CD14-positive monocyte (primary cell): ENCODE measurements at regions not wholly inside any gene's neighbourhood (a gene's known extent, or its start where the extent isn't known, plus 50 kb on each side); places are given as distances from the start of the nearest gene placed in this dataset.

Experiments
- DNase-seq, 3 donors: peaks; one replicate each; pipeline ENCODE4 v3.0.0-alpha.2; 2011 to 2022
- H2AFZ ChIP-seq: 2 replicates; pipeline ENCODE4 v1.6.0; 2012; ENCODE audit warnings: mild to moderate bottlenecking, low read depth, low read length, inconsistent platforms; ENCODE audit not compliant: insufficient read depth, poor library complexity, severe bottlenecking
- H3K27ac ChIP-seq, 2 donors: 1 replicate in 1 of 2; 2 replicates in 1 of 2; pipeline ENCODE4 v1.5.1; 2012 to 2013; ENCODE audit warnings: low read length in 2 of 2, control low read depth in 1 of 2, inconsistent platforms in 1 of 2, low read depth in 1 of 2, mild to moderate bottlenecking in 1 of 2
- H3K27me3 ChIP-seq, 2 donors: one replicate each; pipeline versions ENCODE4 v1.6.0 to v1.6.1; 2011 to 2013; ENCODE audit warnings: low read length in 2 of 2; ENCODE audit not compliant: control insufficient read depth in 2 of 2, insufficient read depth in 2 of 2
- H3K36me3 ChIP-seq, 2 donors: replicated peaks in 1 of 2; 1 replicate in 1 of 2; 2 replicates in 1 of 2; pipeline versions ENCODE4 v1.5.1 to v1.6.1; 2012 to 2013; ENCODE audit warnings: low read length in 2 of 2, control low read depth in 1 of 2, inconsistent platforms in 1 of 2, mild to moderate bottlenecking in 1 of 2; ENCODE audit not compliant: insufficient read depth in 2 of 2, control insufficient read depth in 1 of 2
- H3K4me1 ChIP-seq, 2 donors: 1 replicate in 1 of 2; 2 replicates in 1 of 2; pipeline versions ENCODE4 v1.5.1 to v1.6.1; 2012 to 2013; ENCODE audit warnings: low read length in 2 of 2, control low read depth in 1 of 2, inconsistent platforms in 1 of 2, mild to moderate bottlenecking in 1 of 2, moderate library complexity in 1 of 2; ENCODE audit not compliant: insufficient read depth in 2 of 2, control insufficient read depth in 1 of 2
- H3K4me2 ChIP-seq: replicated peaks from 2 replicates; pipeline ENCODE3; 2012; ENCODE audit warnings: low read length, moderate library complexity, mild to moderate bottlenecking; ENCODE audit not compliant: poor library complexity, severe bottlenecking; ENCODE audit errors: extremely low read depth
- H3K4me3 ChIP-seq, 3 experiments: fragments of 200-600 bp in 1 of 3; sonication (generic) in 1 of 3; replicated peaks in 1 of 3; 1 replicate in 2 of 3; 2 replicates in 1 of 3; pipeline ENCODE4 v1.5.1; 2011 to 2013; ENCODE audit warnings: low read length in 3 of 3, mild to moderate bottlenecking in 3 of 3, control low read depth in 2 of 3, low read depth in 2 of 3, inconsistent platforms in 1 of 3, moderate library complexity in 1 of 3
- H3K79me2 ChIP-seq: 2 replicates; pipeline ENCODE4 v1.6.0; 2012; ENCODE audit warnings: mild to moderate bottlenecking, control low read depth, inconsistent platforms, low read length, moderate library complexity; ENCODE audit not compliant: insufficient read depth
- H3K9ac ChIP-seq: 2 replicates; pipeline ENCODE4 v1.6.0; 2017; ENCODE audit warnings: low read length, mild to moderate bottlenecking; ENCODE audit not compliant: insufficient read depth, poor library complexity, severe bottlenecking
- H3K9me3 ChIP-seq, 2 donors: replicated peaks in 1 of 2; 1 replicate in 1 of 2; 2 replicates in 1 of 2; pipeline versions ENCODE4 v1.5.1 to v1.6.1; 2012 to 2013; ENCODE audit warnings: low read length in 2 of 2, control low read depth in 1 of 2; ENCODE audit not compliant: control insufficient read depth in 1 of 2, insufficient read depth in 1 of 2
- H4K20me1 ChIP-seq: 2 replicates; pipeline ENCODE4 v1.6.0; 2012; ENCODE audit warnings: mild to moderate bottlenecking, low read length, control low read depth, moderate library complexity; ENCODE audit not compliant: insufficient read depth
- H3K27ac Mint-ChIP-seq, 7 donors: one replicate each; pipeline ENCODE4 v1.8.0; 2020; ENCODE audit warnings: mild to moderate bottlenecking in 7 of 7, mixed read lengths in 7 of 7, moderate library complexity in 6 of 7, inconsistent platforms in 2 of 7
- H3K27me3 Mint-ChIP-seq, 3 donors: one replicate each; pipeline ENCODE4 v1.8.0; 2021 to 2022; ENCODE audit warnings: low read depth in 3 of 3, mild to moderate bottlenecking in 3 of 3, mixed read lengths in 3 of 3, moderate library complexity in 3 of 3, inconsistent platforms in 1 of 3
- H3K36me3 Mint-ChIP-seq, 2 donors: one replicate each; pipeline ENCODE4 v1.8.0; 2020; ENCODE audit warnings: mixed read lengths in 2 of 2, inconsistent platforms in 1 of 2, mild to moderate bottlenecking in 1 of 2
- H3K4me1 Mint-ChIP-seq: one replicate; pipeline ENCODE4 v1.8.0; 2020; ENCODE audit warnings: mild to moderate bottlenecking, mixed read lengths
- H3K4me3 Mint-ChIP-seq, 2 donors: one replicate each; pipeline ENCODE4 v1.8.0; 2020; ENCODE audit warnings: mild to moderate bottlenecking in 2 of 2, mixed read lengths in 2 of 2, moderate library complexity in 1 of 2
- H3K9me3 Mint-ChIP-seq, 7 donors: one replicate each; pipeline ENCODE4 v1.8.0; 2020 to 2022; ENCODE audit warnings: mixed read lengths in 7 of 7, mild to moderate bottlenecking in 6 of 7, moderate library complexity in 6 of 7, inconsistent platforms in 2 of 7
- WGBS: methylation state at CpG from one replicate; pipeline ENCODE4 v1.1.5; 2013; ENCODE audit warnings: missing lambda C conversion rate; ENCODE audit not compliant: insufficient coverage; 5-methylcytosine and 5-hydroxymethylcytosine counted together
- intact Hi-C, 2 donors: fragments of 100-400 bp; cut with micrococcal nuclease; formaldehyde crosslinking; loops; one replicate each; pipeline versions ENCODE4 v1.15.0 to v1.15.1; 2023
- TF ChIP-seq, protein P1 (sequence below): fragments of 200-600 bp; IDR thresholded peaks from one replicate; pipeline ENCODE4 v1.8.0; 2022; ENCODE audit warnings: antibody characterized with exemption, mild to moderate bottlenecking

GRCh38 chr5:102664616-102665335 lies 90.3 kb upstream of the PAM start:
- Mint-ChIP-seq H3K36me3 (no peaks in the 10 kb centered on the region), H3K27ac (no peak overlapping the region), H3K27me3 (peaks cover 0 to 2% (median 2%) of the 10 kb centered on the region in 3 donors), H3K9me3 (peaks cover 0 to 4% (median 0%) of the 10 kb centered on the region in 7 donors), H3K4me1 (no peaks in the 10 kb centered on the region), H3K4me3 (no peak overlapping the region)
- Histone ChIP-seq H3K4me3 (no peak overlapping the region), H4K20me1 (no peaks in the 10 kb centered on the region), H3K4me1 (no peaks in the 10 kb centered on the region), H3K9me3 (no peaks in the 10 kb centered on the region), H2AFZ (no peak overlapping the region), H3K9ac (no peak overlapping the region), H3K27me3 (no peaks in the 10 kb centered on the region), H3K27ac (no peak overlapping the region), H3K36me3 (no peaks in the 10 kb centered on the region), H3K4me2 (no peak overlapping the region), H3K79me2 (no peaks in the 10 kb centered on the region)
- intact Hi-C loops = no loop called here
- DNase-seq = no peak
- TF ChIP-seq, protein P1, sequence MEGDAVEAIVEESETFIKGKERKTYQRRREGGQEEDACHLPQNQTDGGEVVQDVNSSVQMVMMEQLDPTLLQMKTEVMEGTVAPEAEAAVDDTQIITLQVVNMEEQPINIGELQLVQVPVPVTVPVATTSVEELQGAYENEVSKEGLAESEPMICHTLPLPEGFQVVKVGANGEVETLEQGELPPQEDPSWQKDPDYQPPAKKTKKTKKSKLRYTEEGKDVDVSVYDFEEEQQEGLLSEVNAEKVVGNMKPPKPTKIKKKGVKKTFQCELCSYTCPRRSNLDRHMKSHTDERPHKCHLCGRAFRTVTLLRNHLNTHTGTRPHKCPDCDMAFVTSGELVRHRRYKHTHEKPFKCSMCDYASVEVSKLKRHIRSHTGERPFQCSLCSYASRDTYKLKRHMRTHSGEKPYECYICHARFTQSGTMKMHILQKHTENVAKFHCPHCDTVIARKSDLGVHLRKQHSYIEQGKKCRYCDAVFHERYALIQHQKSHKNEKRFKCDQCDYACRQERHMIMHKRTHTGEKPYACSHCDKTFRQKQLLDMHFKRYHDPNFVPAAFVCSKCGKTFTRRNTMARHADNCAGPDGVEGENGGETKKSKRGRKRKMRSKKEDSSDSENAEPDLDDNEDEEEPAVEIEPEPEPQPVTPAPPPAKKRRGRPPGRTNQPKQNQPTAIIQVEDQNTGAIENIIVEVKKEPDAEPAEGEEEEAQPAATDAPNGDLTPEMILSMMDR = no peak
- no CpG with 5 or more reads among the region's 4 CpGs for WGBS

DNA sequence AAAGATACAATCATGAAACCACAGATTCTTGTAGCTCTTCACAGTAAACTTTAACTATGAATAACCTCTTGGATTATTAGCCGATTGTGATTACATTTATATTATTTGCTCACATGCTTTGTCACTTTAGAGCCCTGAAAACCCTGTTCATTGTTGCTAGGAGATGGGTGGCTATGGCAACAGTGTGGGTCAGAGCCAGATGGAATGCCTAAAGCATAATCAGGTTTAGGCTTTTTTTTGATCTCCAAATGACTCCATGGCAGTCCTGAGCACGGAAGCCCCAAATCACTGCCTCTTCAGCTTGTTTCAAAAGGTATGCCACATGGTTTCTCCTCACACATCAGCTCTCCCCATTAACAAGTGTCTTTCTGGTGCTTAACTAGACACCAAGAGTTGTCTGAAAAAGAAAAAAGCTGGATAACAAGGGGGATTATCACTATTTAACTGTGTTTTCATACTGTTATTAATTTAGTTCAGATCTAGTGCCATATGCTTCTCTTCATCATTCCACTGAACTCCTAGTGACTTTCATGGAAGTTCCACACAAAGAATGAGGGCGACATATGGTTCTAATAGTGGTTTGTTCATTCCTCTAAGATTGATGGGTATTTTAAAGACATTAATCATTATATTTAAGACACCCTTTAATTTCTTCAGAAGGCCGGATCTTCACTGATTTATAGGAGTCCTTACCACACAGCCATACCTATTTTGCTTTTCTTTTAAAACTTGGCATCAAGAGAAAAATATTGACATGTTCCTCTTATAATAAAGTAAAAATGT lies 88.8 kb upstream of the PAM start:
- H3K9me3 Mint-ChIP-seq = peaks cover 0 to 4% (median 2%) of the 10 kb centered on the region in 7 donors
- Histone ChIP-seq H3K79me2 (no peaks in the 10 kb centered on the region), H4K20me1 (no peaks in the 10 kb centered on the region), H2AFZ (no peak overlapping the region), H3K27ac (no peak overlapping the region), H3K9me3 (no peaks in the 10 kb centered on the region), H3K4me3 (no peak overlapping the region), H3K4me2 (no peak overlapping the region), H3K27me3 (no peaks in the 10 kb centered on the region), H3K36me3 (no peaks in the 10 kb centered on the region), H3K4me1 (no peaks in the 10 kb centered on the region), H3K9ac (no peak overlapping the region)
- intact Hi-C loops = no loop called here
- H3K4me1 Mint-ChIP-seq = no peaks in the 10 kb centered on the region
- H3K27ac Mint-ChIP-seq = no peak overlapping the region
- no peak for DNase-seq
- TF ChIP-seq, protein P1 = no peak
- peaks cover 0 to 4% (median 2%) of the 10 kb centered on the region in 3 donors for H3K27me3 Mint-ChIP-seq
- H3K36me3 Mint-ChIP-seq = no peaks in the 10 kb centered on the region
- no peak overlapping the region for H3K4me3 Mint-ChIP-seq
- WGBS = no CpG with 5 or more reads among the region's 4 CpGs
